Heart left ventricle (tissue), 13 donors: ENCODE measurements at regions not wholly inside any gene's neighbourhood (a gene's known extent, or its start where the extent isn't known, plus 50 kb on each side); places are given as distances from the start of the nearest gene placed in this dataset.

ENCODE experiments used
- CTCF ChIP-seq, 12 donors: fragments of 200-600 bp; sonication (generic) in 4 of 12; IDR thresholded peaks; one replicate each; pipeline versions ENCODE4 v1.5.0 to v1.8.0; 2018 to 2022; ENCODE audit warnings: antibody characterized with exemption in 12 of 12, mild to moderate bottlenecking in 5 of 12
- POLR2A ChIP-seq, 2 donors: fragments of 450-650 bp; IDR thresholded peaks; one replicate each; pipeline ENCODE4 v1.6.1; 2017; ENCODE audit warnings: antibody characterized with exemption in 2 of 2, mild to moderate bottlenecking in 2 of 2, moderate library complexity in 2 of 2
- donor health status: ischemic (EF 13 %, LVEDD 7.1; RV severe dilation, severe dysfunction).
- donor health status: DM: no; HTN: yes; CAD: no.
- donor health status: DM: no; HTN: no; CAD: no.
- donor health status: ischemic (EF 25% LVEDD 6.9; RV normal size, moderate dysfunction).
- donor health status: ischemic (EF 25% LVEDD 5.7; RV mildly dilated, moderate dysfunction).
- donor health status: ischemic (EF 35%, LVEDD 5.7; RV mildly dilated, moderate dysfunction).
- donor health status: nonischemic (EF 11% LVEDD 7.7; RV severe dilation, severe dysfunction).
- donor health status: DM: yes; HTN: yes; CAD: no.
- donor health status: PGD.
- donor health status: ischemic (EF 29% LVEDD 5.4; RV normal size, mild dysfunction).
- donor health status: nonischemic (EF 23%, LVEDD 6.1; RV moderate dilation, normal function).

GRCh38 chr13:65868884-65869283 lies 1361.3 kb downstream of the PCDH9 start:
- TF ChIP-seq CTCF (IDR thresholded peaks at IDR 0.05) (no peak), POLR2A (IDR thresholded peaks at IDR 0.05) (no peak)
